Keratinocyte (primary cell): ENCODE measurements at regions not wholly inside any gene's neighbourhood (a gene's known extent, or its start where the extent isn't known, plus 50 kb on each side); places are given as distances from the start of the nearest gene placed in this dataset.

Experiments
- DNase-seq: peaks from one replicate; pipeline ENCODE4 v3.0.0-alpha.2; 2011; ENCODE audit warnings: low read depth, missing footprints, low spot score
- FAIRE-seq: peaks from 2 replicates; lab custom pipeline; 2011; peaks lifted over from hg19 to GRCh38; lab: Jason Lieb, UNC
- H2AFZ ChIP-seq: 2 replicates; pipeline ENCODE4 v1.6.0; 2012; ENCODE audit warnings: low read length, control low read depth, inconsistent platforms; ENCODE audit not compliant: control insufficient read depth
- H3K27ac ChIP-seq: 2 replicates; pipeline ENCODE4 v1.5.1; 2011; ENCODE audit warnings: low read length; ENCODE audit not compliant: control insufficient read depth, insufficient read depth
- H3K27me3 ChIP-seq: 3 replicates; pipeline ENCODE4 v1.6.0; 2011; ENCODE audit warnings: low read length; ENCODE audit not compliant: control insufficient read depth, insufficient read depth; ENCODE audit errors: extremely low read depth
- H3K36me3 ChIP-seq, 2 experiments: 2 replicates in 1 of 2; 3 replicates in 1 of 2; pipeline ENCODE4 v1.5.1; 2011; ENCODE audit warnings: low read length in 2 of 2, mild to moderate bottlenecking in 1 of 2; ENCODE audit not compliant: control insufficient read depth in 2 of 2, insufficient read depth in 2 of 2; ENCODE audit errors: extremely low read depth in 1 of 2
- H3K4me1 ChIP-seq: 3 replicates; pipeline ENCODE4 v1.5.1; 2011; ENCODE audit warnings: low read length; ENCODE audit not compliant: control insufficient read depth, insufficient read depth; ENCODE audit errors: extremely low read depth
- H3K4me2 ChIP-seq: 3 replicates; pipeline ENCODE4 v1.6.0; 2011; ENCODE audit warnings: low read depth, low read length; ENCODE audit not compliant: control insufficient read depth, insufficient read depth; ENCODE audit errors: extremely low read depth
- H3K4me3 ChIP-seq, 3 experiments: fragments of 200-600 bp in 1 of 3; sonication (generic) in 1 of 3; 2 replicates in 2 of 3; 3 replicates in 1 of 3; pipeline ENCODE4 v1.5.1; 2011 to 2016; ENCODE audit warnings: low read length in 3 of 3, mild to moderate bottlenecking in 3 of 3, control low read depth in 2 of 3, inconsistent platforms in 1 of 3, low read depth in 1 of 3, mixed read lengths in 1 of 3, mixed run types in 1 of 3, moderate library complexity in 1 of 3; ENCODE audit not compliant: control insufficient read depth in 2 of 3, insufficient read depth in 2 of 3; ENCODE audit errors: extremely low read depth in 1 of 3
- H3K79me2 ChIP-seq: 2 replicates; pipeline ENCODE4 v1.6.0; 2012; ENCODE audit warnings: low read length; ENCODE audit not compliant: control insufficient read depth, insufficient read depth
- H3K9ac ChIP-seq: 3 replicates; pipeline ENCODE4 v1.6.0; 2011; ENCODE audit warnings: low read length; ENCODE audit not compliant: control insufficient read depth, insufficient read depth; ENCODE audit errors: extremely low read depth
- H3K9me1 ChIP-seq: 3 replicates; pipeline ENCODE4 v1.6.0; 2011; ENCODE audit warnings: low read length; ENCODE audit not compliant: control insufficient read depth, insufficient read depth; ENCODE audit errors: extremely low read depth
- H3K9me3 ChIP-seq: 2 replicates; pipeline ENCODE4 v1.5.1; 2012; ENCODE audit warnings: low read depth, low read length; ENCODE audit not compliant: control insufficient read depth
- H4K20me1 ChIP-seq: 3 replicates; pipeline ENCODE4 v1.6.0; 2011; ENCODE audit warnings: low read length; ENCODE audit not compliant: control insufficient read depth, insufficient read depth; ENCODE audit errors: extremely low read depth
- EZH2 ChIP-seq: IDR thresholded peaks from one replicate; pipeline ENCODE4 v1.6.1; 2012; ENCODE audit warnings: inconsistent platforms, mild to moderate bottlenecking, low read length, moderate library complexity
- dilution Hi-C: fragments of 300-500 bp; cut with MboI; formaldehyde crosslinking; loops from one replicate; pipeline ENCODE4 v1.7.0; 2020; ENCODE audit warnings: low sequenced_read_pairs; ENCODE audit not compliant: extremely low pct_ligation_motif_present
- TF ChIP-seq, protein P1 (sequence below), 3 experiments: IDR thresholded peaks in 1 of 3; conservative IDR thresholded peaks in 1 of 3; optimal IDR thresholded peaks in 1 of 3; 2 replicates in 2 of 3; 3 replicates in 1 of 3; pipeline versions ENCODE3 to v1.5.1; 2011; ENCODE audit warnings: low read length in 3 of 3, mild to moderate bottlenecking in 3 of 3, moderate library complexity in 2 of 3, control low read depth in 1 of 3, inconsistent platforms in 1 of 3; ENCODE audit not compliant: insufficient read depth in 2 of 3; ENCODE audit errors: extremely low read depth in 1 of 3

GRCh38 chr13:29689548-29689947 is 94.1 kb upstream of the SLC7A1 start:
- H3K4me2 ChIP-seq = no peak overlapping the region

GRCh38 chr13:29688193-29688592 is 92.7 kb upstream of the SLC7A1 start:
- Histone ChIP-seq H3K27me3 (no peaks in the 10 kb centered on the region), H3K9ac (no peak overlapping the region), H3K4me1 (peaks cover 24% of the 10 kb centered on the region)

More at GRCh38 chr13:29689548-29689947, 94.1 kb upstream of the SLC7A1 start:
- DNase-seq (no peak), FAIRE-seq (no peak)
- Histone ChIP-seq H3K79me2 (no peaks in the 10 kb centered on the region), H3K4me1 (peaks cover 27% of the 10 kb centered on the region), H3K9me1 (no peaks in the 10 kb centered on the region), H3K9me3 (no peaks in the 10 kb centered on the region), H3K9ac (no peak overlapping the region), H3K4me3 (no peak overlapping the region), H3K36me3 (no peaks in the 10 kb centered on the region), H2AFZ (no peak overlapping the region), H3K27ac (no peak overlapping the region), H4K20me1 (no peaks in the 10 kb centered on the region), H3K27me3 (no peaks in the 10 kb centered on the region)
- dilution Hi-C loops = no loop called here
- TF ChIP-seq, protein P1, sequence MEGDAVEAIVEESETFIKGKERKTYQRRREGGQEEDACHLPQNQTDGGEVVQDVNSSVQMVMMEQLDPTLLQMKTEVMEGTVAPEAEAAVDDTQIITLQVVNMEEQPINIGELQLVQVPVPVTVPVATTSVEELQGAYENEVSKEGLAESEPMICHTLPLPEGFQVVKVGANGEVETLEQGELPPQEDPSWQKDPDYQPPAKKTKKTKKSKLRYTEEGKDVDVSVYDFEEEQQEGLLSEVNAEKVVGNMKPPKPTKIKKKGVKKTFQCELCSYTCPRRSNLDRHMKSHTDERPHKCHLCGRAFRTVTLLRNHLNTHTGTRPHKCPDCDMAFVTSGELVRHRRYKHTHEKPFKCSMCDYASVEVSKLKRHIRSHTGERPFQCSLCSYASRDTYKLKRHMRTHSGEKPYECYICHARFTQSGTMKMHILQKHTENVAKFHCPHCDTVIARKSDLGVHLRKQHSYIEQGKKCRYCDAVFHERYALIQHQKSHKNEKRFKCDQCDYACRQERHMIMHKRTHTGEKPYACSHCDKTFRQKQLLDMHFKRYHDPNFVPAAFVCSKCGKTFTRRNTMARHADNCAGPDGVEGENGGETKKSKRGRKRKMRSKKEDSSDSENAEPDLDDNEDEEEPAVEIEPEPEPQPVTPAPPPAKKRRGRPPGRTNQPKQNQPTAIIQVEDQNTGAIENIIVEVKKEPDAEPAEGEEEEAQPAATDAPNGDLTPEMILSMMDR (optimal IDR thresholded peaks at IDR 0.05 in 1 of 3, IDR thresholded peaks at IDR 0.05 in 1 of 3, conservative IDR thresholded peaks at IDR 0.05 in 1 of 3; ENCODE audit: extremely low read depth in 1 of 3, insufficient read depth in 2 of 3, low read length in 3 of 3) = no peak
- TF ChIP-seq EZH2 = no peak

More at GRCh38 chr13:29688193-29688592, 92.7 kb upstream of the SLC7A1 start:
- DNase-seq (no peak), FAIRE-seq (no peak)
- H2AFZ ChIP-seq = no peak overlapping the region
- H3K36me3 ChIP-seq = no peaks in the 10 kb centered on the region
- no peaks in the 10 kb centered on the region for H3K79me2 ChIP-seq
- no peak overlapping the region for H3K27ac ChIP-seq
- H4K20me1 ChIP-seq = no peaks in the 10 kb centered on the region
- TF ChIP-seq EZH2 = no peak
- TF ChIP-seq, protein P1 (optimal IDR thresholded peaks at IDR 0.05 in 1 of 3, IDR thresholded peaks at IDR 0.05 in 1 of 3, conservative IDR thresholded peaks at IDR 0.05 in 1 of 3; ENCODE audit: extremely low read depth in 1 of 3, insufficient read depth in 2 of 3, low read length in 3 of 3) = no peak
- H3K4me2 ChIP-seq = no peak overlapping the region
- H3K4me3 ChIP-seq = no peak overlapping the region
- no peaks in the 10 kb centered on the region for H3K9me3 ChIP-seq
- dilution Hi-C loops = no loop called here
- H3K9me1 ChIP-seq = no peaks in the 10 kb centered on the region
